ENCODE measurements at regions not wholly inside any gene's neighbourhood (a gene's known extent, or its start where the extent isn't known, plus 50 kb on each side); places are given as distances from the start of the nearest gene placed in this dataset.
"Not testable (repeated sequence)": the region's sequence is repeated elsewhere in the genome, so short reads cannot be mapped to it uniquely, and the experiment has no call there.

- peak; percentile 100 for DNase-seq (ENCODE audit: low read depth in 2 of 3, low spot score in 2 of 3)
Measured at GRCh38 chr1:223992456-223993246, 121.3 kb upstream of the FBXO28 start.

GRCh38 chr1:223991297-223991857 lies 122.5 kb upstream of the FBXO28 start:
- not testable (repeated sequence) for DNase-seq (ENCODE audit: low read depth in 2 of 3, low spot score in 2 of 3)

GRCh38 chr1:223961985-223962384 lies 116.2 kb upstream of the TP53BP2 start:
- DNase-seq (ENCODE audit: low read depth in 2 of 3, low spot score in 2 of 3): not testable (repeated sequence)

GRCh38 chr1:223952801-223953200 lies 107.1 kb upstream of the TP53BP2 start:
- DNase-seq (ENCODE audit: low read depth in 2 of 3, low spot score in 2 of 3): not testable (repeated sequence)

- not testable (repeated sequence) for DNase-seq (ENCODE audit: low read depth in 2 of 3, low spot score in 2 of 3)
Measured at GRCh38 chr1:223951551-223951950, 105.8 kb upstream of the TP53BP2 start.

GRCh38 chr1:223949944-223950343 lies 104.2 kb upstream of the TP53BP2 start:
- not testable (repeated sequence) for DNase-seq (ENCODE audit: low read depth in 2 of 3, low spot score in 2 of 3)

GRCh38 chr1:223948041-223948440 lies 102.3 kb upstream of the TP53BP2 start:
- not testable (repeated sequence) for DNase-seq (ENCODE audit: low read depth in 2 of 3, low spot score in 2 of 3)

- DNase-seq (ENCODE audit: low read depth in 2 of 3, low spot score in 2 of 3): not testable (repeated sequence)
Measured at GRCh38 chr1:223936592-223936991, 90.8 kb upstream of the TP53BP2 start.

- DNase-seq (ENCODE audit: low read depth in 2 of 3, low spot score in 2 of 3): not testable (repeated sequence)
Measured at GRCh38 chr1:223931476-223931875, 85.7 kb upstream of the TP53BP2 start.

- not testable (repeated sequence) for DNase-seq (ENCODE audit: low read depth in 2 of 3, low spot score in 2 of 3)
Measured at GRCh38 chr1:223920805-223921204, 75.1 kb upstream of the TP53BP2 start.

GRCh38 chr1:223915476-223915875 lies 69.7 kb upstream of the TP53BP2 start:
- not testable (repeated sequence) for DNase-seq (ENCODE audit: low read depth in 2 of 3, low spot score in 2 of 3)

- not testable (repeated sequence) for DNase-seq (ENCODE audit: low read depth in 2 of 3, low spot score in 2 of 3)
Measured at GRCh38 chr1:223913715-223914114, 68.0 kb upstream of the TP53BP2 start.

GRCh38 chr1:223907943-223908587 lies 62.3 kb upstream of the TP53BP2 start:
- DNase-seq (ENCODE audit: low read depth in 2 of 3, low spot score in 2 of 3): not testable (repeated sequence)

- DNase-seq (ENCODE audit: low read depth in 2 of 3, low spot score in 2 of 3): not testable (repeated sequence)
Measured at GRCh38 chr1:223903221-223903620, 57.5 kb upstream of the TP53BP2 start.

GRCh38 chr1:223899775-223900174 lies 54.0 kb upstream of the TP53BP2 start:
- not testable (repeated sequence) for DNase-seq (ENCODE audit: low read depth in 2 of 3, low spot score in 2 of 3)

- not testable (repeated sequence) for DNase-seq (ENCODE audit: low read depth in 2 of 3, low spot score in 2 of 3)
Measured at GRCh38 chr1:223897097-223897496, 51.4 kb upstream of the TP53BP2 start.

GRCh38 chr1:223895950-223896349 lies 50.2 kb upstream of the TP53BP2 start:
- not testable (repeated sequence) for DNase-seq (ENCODE audit: low read depth in 2 of 3, low spot score in 2 of 3)

Measured in activated CD8-positive, alpha-beta memory T cell treated with anti-CD3 and anti-CD28 coated beads for 48 hours (primary cell).